Aorta (tissue), 5 donors: ENCODE measurements at regions not wholly inside any gene's neighbourhood (a gene's known extent, or its start where the extent isn't known, plus 50 kb on each side); places are given as distances from the start of the nearest gene placed in this dataset.

Experiments
- ATAC-seq: fragments of 200-7000 bp; cut with Tn5 transposase; one replicate; pipeline ENCODE4 v1.9.1; 2022; ENCODE audit warnings: moderate library complexity; ENCODE audit not compliant: low FRiP score
- DNase-seq, 2 donors: peaks; one replicate each; pipeline ENCODE4 v3.0.0-alpha.2; 2020
- H3K27ac ChIP-seq, 2 donors: one replicate each; pipeline ENCODE4 v1.5.1; 2013; ENCODE audit warnings: low read length in 2 of 2, mild to moderate bottlenecking in 2 of 2, moderate library complexity in 2 of 2, control low read depth in 1 of 2, inconsistent platforms in 1 of 2, low read depth in 1 of 2
- H3K27me3 ChIP-seq, 2 donors: one replicate each; pipeline ENCODE4 v1.6.1; 2013; ENCODE audit warnings: control low read depth in 1 of 2, low read length in 1 of 2, mild to moderate bottlenecking in 1 of 2, moderate library complexity in 1 of 2; ENCODE audit not compliant: insufficient read depth in 2 of 2, control insufficient read depth in 1 of 2
- H3K36me3 ChIP-seq, 2 donors: one replicate each; pipeline ENCODE4 v1.6.1; 2013; ENCODE audit warnings: control low read depth in 1 of 2, low read length in 1 of 2, mild to moderate bottlenecking in 1 of 2; ENCODE audit not compliant: insufficient read depth in 2 of 2, control insufficient read depth in 1 of 2
- H3K4me1 ChIP-seq, 2 donors: one replicate each; pipeline ENCODE4 v1.6.1; 2013; ENCODE audit warnings: low read length in 2 of 2, control low read depth in 1 of 2, mild to moderate bottlenecking in 1 of 2, moderate library complexity in 1 of 2; ENCODE audit not compliant: insufficient read depth in 2 of 2, control insufficient read depth in 1 of 2
- H3K4me3 ChIP-seq, 2 donors: one replicate each; pipeline ENCODE4 v1.5.1; 2013; ENCODE audit warnings: low read length in 2 of 2, control low read depth in 1 of 2, mild to moderate bottlenecking in 1 of 2
- H3K9me3 ChIP-seq: one replicate; pipeline ENCODE4 v1.6.1; 2013; ENCODE audit warnings: mild to moderate bottlenecking, low read length; ENCODE audit not compliant: control insufficient read depth
- WGBS, 2 donors: extraction: QIAGEN DNeasy Blood & Tissue Kit; methylation state at CpG; one replicate each; pipeline ENCODE4 v1.1.7; 2013; 5-methylcytosine and 5-hydroxymethylcytosine counted together
- intact Hi-C, 2 donors: fragments of 100-400 bp; cut with DNase I; formaldehyde crosslinking; loops; one replicate each; pipeline versions ENCODE4 v1.14.2 to v1.15.0; 2022
- donor health status: healthy with polysubstance abuse.
- donor health status: Bipolar disorder and iron deficiency.
- donor health status: DM: no; HTN: no; CAD: no.
- donor health status: DM: no; HTN: no; CAD: no.
- donor health status: DM: yes; HTN: yes; CAD: no.

DNA sequence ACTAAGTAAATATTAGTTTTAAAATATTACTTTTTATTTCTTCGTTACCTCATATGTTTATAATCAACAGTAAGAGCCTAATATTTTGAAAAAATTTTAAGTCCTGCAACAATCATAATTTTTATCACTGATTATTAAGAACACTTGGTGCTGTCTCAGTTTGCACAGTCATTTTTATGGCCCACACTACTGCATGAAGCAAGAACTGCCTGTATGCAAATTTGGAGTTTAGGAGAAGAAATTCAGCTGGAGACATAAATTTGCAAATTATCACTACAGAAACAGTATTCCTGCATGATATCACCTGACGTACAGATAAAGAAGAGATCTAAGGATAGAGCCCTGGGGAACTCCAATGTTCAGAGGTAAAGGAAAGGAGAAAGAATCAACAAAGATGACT lies 144.1 kb upstream of the RBBP8 start:
- 91 to 93% methylated on average over 2 of the region's 2 CpGs for WGBS, 2 donors

GRCh38 chr18:22789600-22789999 lies 143.5 kb upstream of the RBBP8 start:
- no peak for DNase-seq
- 87 to 91% methylated on average over 5 of the region's 5 CpGs for WGBS, 2 donors

More for the DNA sequence above, 144.1 kb upstream of the RBBP8 start:
- ATAC-seq (no peak), DNase-seq (no peak)
- no peaks in the 10 kb centered on the region for H3K27me3 ChIP-seq
- intact Hi-C loops = no loop called here
- H3K4me3 ChIP-seq = no peak overlapping the region
- no peak overlapping the region for H3K27ac ChIP-seq
- H3K4me1 ChIP-seq = no peaks in the 10 kb centered on the region
- H3K9me3 ChIP-seq = no peaks in the 10 kb centered on the region
- no peaks in the 10 kb centered on the region for H3K36me3 ChIP-seq

DNA sequence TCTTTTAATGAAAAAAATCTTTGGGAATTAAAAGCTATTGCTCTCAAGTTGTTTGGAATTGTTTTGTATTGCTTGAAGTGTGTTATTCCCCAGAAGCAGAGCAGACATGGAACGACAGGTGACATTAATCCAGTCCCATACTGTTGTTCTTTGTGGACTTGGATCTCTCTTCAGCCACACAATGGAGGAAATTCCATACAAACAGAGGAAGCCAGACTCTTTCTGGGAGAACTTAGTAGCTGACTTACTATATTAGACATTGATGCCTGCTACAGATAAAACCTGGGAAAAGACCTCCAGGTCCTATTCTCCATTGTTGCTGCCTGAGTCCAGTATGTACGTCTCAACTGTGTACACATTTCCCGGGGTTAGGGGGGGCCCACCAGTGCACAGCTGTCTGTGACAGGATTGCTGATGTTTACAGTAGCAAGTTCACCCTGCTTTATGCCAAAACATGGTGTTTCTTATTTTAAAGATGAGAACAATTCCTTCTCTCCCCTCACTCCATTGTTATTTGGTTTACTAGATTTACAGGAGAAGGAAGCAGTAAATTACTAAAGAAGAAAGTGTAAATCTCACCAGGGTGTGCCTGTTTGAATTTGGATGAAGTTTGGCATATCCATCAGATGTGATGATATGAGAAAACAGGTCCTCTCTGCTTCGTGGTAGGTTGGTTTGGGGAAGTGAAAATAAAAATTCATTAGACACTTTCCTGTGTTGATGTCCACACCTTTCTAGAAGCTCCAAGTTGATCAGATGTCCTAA lies 142.4 kb upstream of the RBBP8 start:
- no peak overlapping the region for H3K27ac ChIP-seq
- intact Hi-C loops = no loop called here
- no peaks in the 10 kb centered on the region for H3K36me3 ChIP-seq
- DNase-seq = no peak
- ATAC-seq = no peak
- H3K9me3 ChIP-seq = no peaks in the 10 kb centered on the region
- H3K4me3 ChIP-seq = no peak overlapping the region
- no peaks in the 10 kb centered on the region for H3K4me1 ChIP-seq
- H3K27me3 ChIP-seq = no peaks in the 10 kb centered on the region
- 62 to 64% methylated on average over 4 of the region's 4 CpGs for WGBS, 2 donors

More at GRCh38 chr18:22789600-22789999, 143.5 kb upstream of the RBBP8 start:
- no peaks in the 10 kb centered on the region for H3K27me3 ChIP-seq
- no peaks in the 10 kb centered on the region for H3K9me3 ChIP-seq
- H3K4me1 ChIP-seq = no peaks in the 10 kb centered on the region
- H3K27ac ChIP-seq = no peak overlapping the region
- intact Hi-C loops = no loop called here
- no peaks in the 10 kb centered on the region for H3K36me3 ChIP-seq
- no peak for ATAC-seq
- H3K4me3 ChIP-seq = no peak overlapping the region

DNA sequence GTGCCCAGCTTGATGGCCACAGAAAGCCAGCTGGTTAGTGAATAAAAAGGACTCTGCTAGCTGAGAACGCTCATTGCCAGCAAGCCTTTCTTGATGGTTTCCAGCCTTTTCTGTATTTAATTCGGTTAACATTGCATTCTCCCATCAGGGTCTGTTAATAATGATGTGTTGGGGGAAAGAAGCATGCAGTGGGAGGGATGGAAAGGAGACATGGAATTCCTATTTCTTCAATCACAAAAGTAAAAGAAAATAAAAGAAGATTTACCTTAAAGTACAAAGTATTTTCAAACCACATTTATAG lies 141.9 kb upstream of the RBBP8 start:
- H3K4me1 ChIP-seq = no peaks in the 10 kb centered on the region
- intact Hi-C loops = no loop called here
- no peak for DNase-seq
- H3K9me3 ChIP-seq = no peaks in the 10 kb centered on the region
- no peaks in the 10 kb centered on the region for H3K27me3 ChIP-seq
- no peaks in the 10 kb centered on the region for H3K36me3 ChIP-seq
- H3K4me3 ChIP-seq = no peak overlapping the region
- no peak overlapping the region for H3K27ac ChIP-seq
- no peak for ATAC-seq
- 81 to 86% methylated on average over 2 of the region's 2 CpGs for WGBS, 2 donors

- Histone ChIP-seq H3K4me1 (no peaks in the 10 kb centered on the region), H3K9me3 (no peaks in the 10 kb centered on the region), H3K27me3 (no peaks in the 10 kb centered on the region), H3K27ac (no peak overlapping the region), H3K4me3 (no peak overlapping the region), H3K36me3 (no peaks in the 10 kb centered on the region)
- intact Hi-C loops = loop anchor here in 1 of 2 donors (5.0 kb wide), 1 partner anchor 186 kb away; no protein-coding TSS in a partner anchor
- DNase-seq (no peak), ATAC-seq (no peak)
- WGBS, 2 donors = 69 to 76% methylated on average over 4 of the region's 4 CpGs
Observed at GRCh38 chr18:22796113-22796512, 137.0 kb upstream of the RBBP8 start.

DNA sequence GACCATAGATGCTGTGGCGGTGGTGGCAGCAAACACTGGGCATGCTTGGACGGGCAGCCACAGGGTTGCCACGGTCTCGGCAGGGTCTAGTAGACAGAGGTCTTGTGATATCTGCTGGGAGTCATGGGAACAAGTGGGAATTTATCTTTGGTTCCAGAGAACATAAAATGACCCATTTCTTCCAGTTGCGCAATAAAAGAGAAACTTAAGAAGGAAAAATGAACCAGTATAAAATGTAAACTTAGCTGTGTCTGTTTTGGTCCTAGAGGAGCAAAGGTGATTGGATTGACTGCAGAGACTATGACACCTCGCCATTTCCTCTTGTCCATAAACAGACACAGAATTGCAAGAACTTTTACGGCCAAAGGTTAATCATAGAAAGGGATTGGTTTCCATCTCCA lies 132.6 kb upstream of the RBBP8 start:
- no peak overlapping the region for H3K4me3 ChIP-seq
- no peaks in the 10 kb centered on the region for H3K36me3 ChIP-seq
- H3K27ac ChIP-seq = no peak overlapping the region
- ATAC-seq = peak; percentile 86
- peak; percentile 60 to 75 for DNase-seq
- H3K9me3 ChIP-seq = no peaks in the 10 kb centered on the region
- intact Hi-C loops = loop anchor here in 1 of 2 donors (10.0 kb wide), 1 partner anchor 64 kb away; no protein-coding TSS in a partner anchor
- 43 to 45% methylated on average over 7 of the region's 7 CpGs for WGBS, 2 donors
- no peaks in the 10 kb centered on the region for H3K4me1 ChIP-seq
- H3K27me3 ChIP-seq = no peaks in the 10 kb centered on the region

GRCh38 chr18:22813648-22814328 lies 119.3 kb upstream of the RBBP8 start:
- DNase-seq (no peak), ATAC-seq (no peak)
- Histone ChIP-seq H3K36me3 (no peaks in the 10 kb centered on the region), H3K4me3 (no peak overlapping the region), H3K27me3 (no peaks in the 10 kb centered on the region), H3K4me1 (no peaks in the 10 kb centered on the region), H3K27ac (no peak overlapping the region), H3K9me3 (no peaks in the 10 kb centered on the region)
- intact Hi-C loops = loop anchor here in 1 of 2 donors (10.0 kb wide), 2 partner anchors 121 to 171 kb away; partner anchors contain the start of gene RBBP8
- 15 to 16% methylated on average over 6 of the region's 6 CpGs for WGBS, 2 donors

GRCh38 chr18:22814329-22814703 lies 118.8 kb upstream of the RBBP8 start:
- Histone ChIP-seq H3K4me1 (no peaks in the 10 kb centered on the region), H3K4me3 (no peak overlapping the region), H3K9me3 (no peaks in the 10 kb centered on the region), H3K27me3 (no peaks in the 10 kb centered on the region), H3K27ac (no peak overlapping the region), H3K36me3 (no peaks in the 10 kb centered on the region)
- intact Hi-C loops = loop anchor here in 1 of 2 donors (10.0 kb wide), 2 partner anchors 120 to 170 kb away; partner anchors contain the start of gene RBBP8
- ATAC-seq (no peak), DNase-seq (no peak)
- 63 to 68% methylated on average over 4 of the region's 4 CpGs for WGBS, 2 donors
